Fibroblast of skin of back (primary cell): ENCODE measurements at regions not wholly inside any gene's neighbourhood (a gene's known extent, or its start where the extent isn't known, plus 50 kb on each side); places are given as distances from the start of the nearest gene placed in this dataset.
"Not testable (repeated sequence)": the region's sequence is repeated elsewhere in the genome, so short reads cannot be mapped to it uniquely, and the experiment has no call there.

ENCODE experiments used
- DNase-seq: peaks from one replicate; pipeline ENCODE4 v3.0.0-alpha.2; 2013

GRCh38 chr12:74166096-74166495 lies 371.5 kb upstream of the ATXN7L3B start:
- no peak for DNase-seq

- DNase-seq, result no peak
Observed at GRCh38 chr12:74169607-74170006, 368.0 kb upstream of the ATXN7L3B start.

DNA sequence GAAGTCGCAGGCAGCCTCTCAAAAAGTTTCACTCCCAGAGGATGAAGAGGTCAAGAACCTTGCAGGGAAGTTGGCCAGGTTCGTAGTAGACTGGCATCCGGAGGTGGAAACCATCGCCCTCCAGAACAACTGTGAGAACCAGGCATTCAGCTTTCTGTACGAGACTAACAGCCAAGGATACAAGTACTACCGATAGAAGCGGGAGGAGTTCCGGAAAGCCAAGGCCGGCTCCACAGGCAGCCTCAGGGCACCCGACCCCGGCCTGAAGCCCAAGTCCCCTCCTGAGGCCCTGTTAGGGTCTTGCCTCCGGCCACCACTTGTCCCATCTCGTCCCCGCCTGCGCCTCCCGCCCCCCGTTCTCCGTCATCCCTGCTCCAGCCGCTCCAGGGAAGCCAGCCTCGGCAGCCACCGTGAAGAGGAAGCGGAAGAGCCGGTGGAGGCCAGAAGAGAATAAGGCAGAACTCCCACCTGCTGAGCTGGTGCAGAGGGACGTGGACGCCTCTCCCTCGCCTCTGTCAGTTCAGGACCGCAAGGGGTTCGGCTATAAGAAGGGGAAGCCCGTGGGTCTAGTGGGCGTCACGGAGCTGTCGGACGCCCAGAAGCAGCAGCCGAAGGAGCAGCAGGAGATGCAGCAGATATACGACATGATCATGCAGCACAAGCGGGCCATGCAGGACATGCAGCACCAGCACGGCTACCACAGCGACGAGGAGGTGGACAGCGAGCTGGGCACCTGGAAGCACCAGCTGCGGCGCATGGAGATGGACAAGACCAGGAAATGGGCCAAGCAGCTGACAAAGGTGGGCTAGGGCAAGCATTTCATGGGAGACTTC lies 366.8 kb upstream of the ATXN7L3B start:
- no peak for DNase-seq

- DNase-seq, result no peak
Observed at GRCh38 chr12:74171478-74171909, 366.1 kb upstream of the ATXN7L3B start.

DNA sequence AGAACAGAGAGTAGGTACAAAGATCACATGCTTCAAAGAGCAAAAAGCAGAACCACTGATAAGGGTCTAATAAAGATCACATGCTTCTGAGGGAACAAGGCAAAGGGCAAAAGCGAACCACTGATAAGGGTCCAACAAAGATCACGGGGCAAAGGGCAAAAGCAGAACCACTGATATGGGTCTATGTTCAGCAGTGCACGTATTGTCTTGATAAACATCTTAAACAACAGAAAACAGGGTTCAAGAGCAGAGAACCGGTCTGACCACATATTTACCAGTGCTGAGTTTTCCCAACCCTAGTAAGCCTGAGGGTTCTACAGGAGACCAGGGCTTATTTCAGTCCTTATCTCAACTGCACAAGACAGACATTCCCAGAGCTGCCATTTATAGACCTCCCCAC lies 362.7 kb upstream of the ATXN7L3B start:
- not testable (repeated sequence) for DNase-seq

DNA sequence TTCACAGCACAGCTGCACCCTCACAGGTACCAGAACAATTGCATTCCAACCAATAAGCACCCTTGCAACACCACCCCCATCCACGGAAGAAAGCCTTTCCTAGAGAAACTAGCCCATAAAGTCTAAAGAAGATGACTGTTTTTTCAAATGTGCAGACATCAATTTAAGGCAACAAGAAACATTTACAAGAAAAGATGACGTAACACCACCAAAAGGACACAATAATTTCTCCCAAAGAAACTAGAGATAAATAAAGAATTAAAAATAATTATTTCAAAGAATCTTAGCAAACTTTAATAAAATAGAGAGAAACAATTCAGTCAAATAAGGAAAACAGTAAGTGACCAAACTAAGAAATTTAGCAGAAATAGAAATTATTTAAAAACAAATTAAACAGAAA lies 352.3 kb upstream of the ATXN7L3B start:
- DNase-seq, result no peak

DNA sequence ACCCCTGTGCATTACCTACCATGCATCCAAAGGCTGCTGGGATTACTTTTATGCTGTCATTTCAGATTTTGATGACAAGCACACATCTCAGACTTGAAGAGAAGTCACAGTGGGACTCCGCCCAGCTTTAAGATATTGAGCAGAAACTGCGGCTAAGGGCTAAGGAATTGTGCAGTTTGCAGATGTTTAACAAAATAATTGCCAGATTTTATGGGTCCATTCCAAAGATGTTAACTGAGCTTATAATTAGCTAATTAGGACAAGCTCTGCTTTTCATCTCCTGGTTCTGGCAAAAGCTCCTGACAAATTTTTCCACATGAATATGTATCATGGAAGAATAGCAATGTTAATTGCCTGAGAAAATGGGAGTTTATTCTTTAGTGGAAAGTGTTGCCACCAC lies 344.4 kb upstream of the ATXN7L3B start:
- DNase-seq, result no peak

DNA sequence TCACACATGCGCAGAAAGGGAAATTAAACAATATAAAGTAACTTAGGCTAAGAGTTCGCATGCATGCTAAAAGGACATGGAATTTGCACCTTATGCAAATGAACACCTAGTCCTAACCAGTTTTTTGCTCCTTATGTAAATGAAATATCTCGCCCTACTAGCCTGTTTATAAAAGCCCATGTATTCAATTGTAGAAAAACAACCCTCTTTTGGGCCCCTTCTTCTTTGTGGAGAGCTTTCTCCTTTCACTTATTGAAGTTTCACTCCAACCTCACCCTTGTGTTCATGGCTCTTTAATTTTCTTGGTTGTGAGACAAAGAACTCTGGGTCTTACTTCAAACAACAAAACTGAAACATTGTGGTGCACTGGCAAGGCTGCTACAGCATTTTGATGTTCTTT lies 333.4 kb upstream of the ATXN7L3B start:
- no peak for DNase-seq

DNA sequence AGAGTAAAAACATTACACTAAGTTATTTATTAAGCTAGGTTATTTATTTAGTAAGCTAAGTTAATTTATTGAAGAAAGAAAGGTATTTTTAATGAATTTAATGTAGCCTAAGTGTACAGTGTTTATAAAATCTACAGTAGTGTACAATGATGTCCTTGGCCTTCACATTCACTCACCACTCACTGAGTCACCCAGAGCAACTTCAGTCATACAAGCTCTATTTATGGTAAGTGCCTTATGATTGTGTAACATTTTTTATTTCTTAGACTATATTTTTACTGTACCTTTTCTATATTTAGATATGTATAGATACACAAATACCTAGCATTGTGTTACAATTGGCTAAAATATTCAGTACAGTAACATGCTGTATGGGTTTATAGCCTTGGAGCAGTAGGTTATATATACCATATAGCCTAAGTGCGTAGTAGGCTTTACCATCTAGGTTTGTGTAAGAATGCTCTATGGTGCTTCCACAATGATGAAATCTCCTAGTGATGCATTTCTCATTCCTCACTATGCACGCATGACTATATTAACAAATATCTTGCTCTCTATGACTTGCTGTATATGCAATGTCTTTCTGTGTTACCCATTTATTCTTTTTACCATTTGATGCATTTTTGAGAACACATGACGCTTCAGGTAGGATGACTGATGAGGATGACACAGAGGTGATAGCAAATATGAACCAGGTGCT lies 309.6 kb upstream of the ATXN7L3B start:
- no peak for DNase-seq

- DNase-seq, result no peak
Observed at GRCh38 chr12:74229671-74230070, 308.0 kb upstream of the ATXN7L3B start.

DNA sequence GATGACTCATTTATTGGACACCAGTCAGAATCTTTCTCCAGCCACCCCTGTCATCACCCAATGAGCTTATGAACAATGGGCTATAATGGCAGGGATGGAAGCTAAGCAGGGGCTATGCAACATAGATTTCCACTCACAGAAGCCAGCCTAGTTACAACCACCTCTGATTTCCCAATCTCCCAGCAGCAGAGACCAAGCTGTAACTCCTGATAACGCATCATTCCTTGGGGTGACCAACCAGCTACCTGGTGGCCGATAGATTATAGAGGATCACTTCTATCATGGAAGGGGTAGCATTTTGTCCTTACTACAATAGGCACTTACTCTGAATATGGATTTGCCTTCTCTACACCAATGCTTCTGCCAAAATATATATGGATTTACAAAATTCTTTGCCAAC lies 302.3 kb upstream of the ATXN7L3B start:
- no peak for DNase-seq

GRCh38 chr12:74241341-74241740 lies 296.3 kb upstream of the ATXN7L3B start:
- no peak for DNase-seq

DNA sequence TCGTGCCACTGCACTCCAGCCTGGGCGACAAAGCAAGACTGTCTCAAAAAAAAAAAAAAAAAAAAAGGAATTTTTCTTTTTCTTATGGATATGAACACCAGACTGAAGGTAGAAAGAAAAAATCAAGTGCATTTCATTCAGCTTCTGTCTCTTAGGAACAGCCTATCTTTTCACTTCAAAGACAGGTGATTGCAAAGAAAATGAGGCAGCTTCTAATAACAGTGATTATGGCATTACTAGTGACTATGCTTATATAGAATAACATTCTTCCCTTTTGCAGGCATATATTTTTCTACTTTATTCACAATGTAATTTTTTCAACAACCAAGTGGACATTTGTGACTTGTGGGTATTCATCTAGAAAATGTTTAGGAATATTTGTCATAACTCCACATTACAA lies 295.5 kb upstream of the ATXN7L3B start:
- no peak for DNase-seq

DNA sequence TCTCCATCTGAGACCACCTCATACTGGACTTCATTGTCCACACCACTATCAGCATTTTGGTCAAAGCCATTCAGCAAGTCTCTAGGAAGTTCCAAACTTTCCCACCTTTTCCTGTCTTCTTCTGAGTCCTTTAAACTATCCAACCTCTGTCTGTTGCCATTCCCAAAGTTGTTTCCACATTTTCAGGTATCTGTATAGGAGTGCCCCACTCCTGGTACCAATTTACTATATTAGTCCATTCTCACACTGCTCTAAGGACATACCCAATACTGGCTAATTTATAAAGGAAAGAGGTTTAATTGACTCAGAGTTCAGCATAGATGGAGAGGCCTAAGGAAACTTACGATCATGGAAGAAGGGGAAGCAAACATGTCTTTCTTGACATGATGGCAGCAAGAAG lies 292.2 kb upstream of the ATXN7L3B start:
- DNase-seq, result no peak

DNA sequence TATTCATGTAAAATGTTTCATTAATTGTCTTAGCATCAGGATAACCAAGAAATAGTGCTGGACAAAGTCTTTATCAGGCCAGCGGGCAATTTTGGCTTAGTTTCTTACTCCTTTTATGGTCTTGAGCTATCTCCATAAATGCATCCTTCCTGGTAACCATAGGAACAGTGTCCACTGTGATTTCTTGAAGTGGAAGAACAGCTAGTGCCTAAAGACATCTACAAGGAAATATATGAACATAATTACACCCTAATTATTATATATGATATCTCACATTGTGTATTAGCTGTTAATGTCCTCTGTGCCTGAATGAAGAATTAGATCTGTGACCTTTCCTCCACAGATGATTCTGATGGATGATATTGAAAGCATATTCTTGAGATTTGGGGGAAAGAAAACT lies 286.7 kb upstream of the ATXN7L3B start:
- no peak for DNase-seq

DNA sequence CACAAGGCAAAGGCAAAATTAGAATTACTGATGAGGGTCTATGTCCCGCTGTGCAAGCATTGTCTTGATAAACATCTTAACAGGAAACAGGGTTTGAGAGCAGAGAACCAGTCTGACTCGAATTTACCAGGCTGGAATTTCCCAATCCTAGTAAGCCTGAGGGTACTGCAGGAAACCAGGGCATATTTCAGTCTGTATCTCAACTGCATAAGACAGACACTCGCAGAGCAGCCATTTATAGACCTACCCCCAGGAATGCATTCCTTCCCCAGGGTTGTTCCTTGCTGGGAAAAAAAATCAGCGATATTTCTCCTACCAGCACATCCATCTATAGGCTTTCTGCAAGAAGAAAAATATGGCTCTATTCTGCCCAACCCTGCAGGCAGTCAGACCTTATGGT lies 283.8 kb upstream of the ATXN7L3B start:
- not testable (repeated sequence) for DNase-seq

- no peak for DNase-seq
Observed at GRCh38 chr12:74254784-74255183, 282.9 kb upstream of the ATXN7L3B start.

- DNase-seq, result no peak
Observed at GRCh38 chr12:74259199-74259598, 278.4 kb upstream of the ATXN7L3B start.

DNA sequence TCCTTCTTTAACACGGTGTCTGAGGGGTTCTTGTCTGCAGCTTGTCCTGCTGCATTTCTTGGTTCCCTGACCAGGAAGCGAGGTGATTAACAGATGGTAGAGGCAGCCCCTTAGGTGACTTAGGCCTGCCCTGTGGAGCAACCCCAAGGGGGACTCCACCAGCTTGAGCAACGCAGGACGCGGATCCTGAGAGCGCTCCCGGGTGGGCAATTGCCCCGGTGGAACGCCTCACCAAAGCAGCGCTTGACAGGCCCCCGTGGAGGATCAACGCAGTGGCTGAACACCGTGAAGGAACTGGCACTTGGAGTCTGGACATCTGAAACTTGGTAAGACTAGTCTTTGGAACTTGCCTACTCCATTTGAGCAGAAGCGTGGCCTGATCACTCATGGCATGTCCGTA lies 272.9 kb upstream of the ATXN7L3B start:
- DNase-seq, result no peak

- not testable (repeated sequence) for DNase-seq
Observed at GRCh38 chr12:74269355-74269754, 268.3 kb upstream of the ATXN7L3B start.

DNA sequence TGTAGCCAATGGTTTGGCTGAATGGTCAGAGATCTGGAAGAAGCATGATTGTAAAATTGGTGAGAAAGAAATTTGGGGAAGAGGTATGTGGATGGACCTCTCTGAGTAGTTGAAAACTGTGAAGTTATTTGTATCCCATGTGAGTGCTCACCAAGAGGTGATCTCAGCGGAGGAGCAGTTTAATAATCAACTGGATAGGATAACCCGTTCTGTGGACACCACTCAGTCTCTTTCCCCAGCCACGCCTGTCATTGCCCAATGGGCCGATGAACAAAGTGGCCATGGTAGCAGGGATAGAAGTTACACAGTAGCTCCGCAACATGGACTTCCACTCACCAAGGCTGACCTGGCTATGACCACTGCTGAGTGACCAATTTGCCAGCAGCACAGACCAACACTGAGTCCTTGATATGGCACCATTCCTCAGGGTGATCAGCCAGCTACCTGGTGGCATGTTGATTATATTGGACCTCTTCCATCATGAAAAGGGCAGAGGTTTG lies 257.4 kb upstream of the ATXN7L3B start:
- no peak for DNase-seq

DNA sequence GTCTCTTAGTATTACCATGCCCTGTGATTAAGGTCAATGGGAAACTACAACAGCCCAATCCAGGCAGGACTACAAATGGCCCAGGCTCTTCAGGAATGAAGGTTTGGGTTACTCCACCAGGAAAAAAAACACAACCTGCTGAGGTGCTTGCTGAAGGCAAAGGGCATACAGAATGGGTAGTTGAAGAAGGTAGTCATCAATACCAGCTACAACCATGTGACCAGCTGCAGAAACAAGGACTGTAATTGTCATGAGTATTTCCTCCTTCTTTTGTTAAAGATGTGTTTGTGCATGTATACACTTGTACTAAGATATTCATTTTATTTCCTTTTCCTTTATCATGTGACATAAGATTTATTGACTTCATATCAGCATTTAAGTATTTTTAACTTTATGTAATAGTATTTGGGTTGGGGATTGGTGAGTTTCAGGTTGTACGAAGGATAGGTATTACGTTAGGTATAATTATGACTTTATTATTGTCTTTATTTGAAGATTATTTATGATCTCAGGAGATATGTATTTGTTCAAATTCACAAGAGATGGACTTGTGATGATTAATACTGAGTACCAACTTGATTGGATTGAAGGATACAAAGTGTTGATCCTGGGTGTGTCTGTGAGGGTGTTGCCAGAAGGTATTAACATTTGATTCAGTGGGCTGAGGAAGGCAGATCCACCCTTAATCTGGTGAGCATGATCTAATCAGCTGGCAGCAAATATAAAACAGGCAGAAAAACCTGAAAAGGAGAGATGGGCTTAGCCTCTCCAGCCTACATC lies 256.0 kb upstream of the ATXN7L3B start:
- DNase-seq, result not testable (repeated sequence)

- DNase-seq, result no peak
Observed at GRCh38 chr12:74283646-74284045, 254.0 kb upstream of the ATXN7L3B start.
